ENCODE measurements at regions not wholly inside any gene's neighbourhood (a gene's known extent, or its start where the extent isn't known, plus 50 kb on each side); places are given as distances from the start of the nearest gene placed in this dataset.

- Histone ChIP-seq H3K4me3 (peak overlapping the region in 1 of 4 donors; percentile 17), H3K27ac (peak overlapping the region in 4 of 5 donors; percentile 76 to 90 (median 81)), H3K9me3 (replicated peaks in 1 of 3) (peaks cover 0 to 7% (median 0%) of the 10 kb centered on the region in 3 donors), H3K27me3 (no peaks in the 10 kb centered on the region), H3K4me1 (replicated peaks in 1 of 2) (peaks cover 16 to 23% of the 10 kb centered on the region in 2 donors), H3K36me3 (replicated peaks in 1 of 2) (no peaks in the 10 kb centered on the region)
- intact Hi-C loops (cut with DNase I) = no loop called here
- 70 to 81% (median 77%) methylated on average over 2 of the region's 2 CpGs for WGBS, 4 donors
- DNase-seq = no peak
- TF ChIP-seq POLR2A (IDR thresholded peaks at IDR 0.05) (no peak), CTCF (IDR thresholded peaks at IDR 0.05) (no peak)
Measured at GRCh38 chr6:140463312-140463710, 1088.9 kb upstream of the CITED2 start.

- TF ChIP-seq CTCF (IDR thresholded peaks at IDR 0.05) (no peak), POLR2A (IDR thresholded peaks at IDR 0.05) (peak in 1 of 2 donors; percentile 6)
- Histone ChIP-seq H3K27me3 (no peaks in the 10 kb centered on the region), H3K27ac (peak overlapping the region; percentile 75 to 90 (median 79)), H3K36me3 (replicated peaks in 1 of 2) (no peaks in the 10 kb centered on the region), H3K4me1 (replicated peaks in 1 of 2) (peaks cover 16 to 23% of the 10 kb centered on the region in 2 donors), H3K9me3 (replicated peaks in 1 of 3) (peaks cover 0 to 7% (median 0%) of the 10 kb centered on the region in 3 donors), H3K4me3 (peak overlapping the region in 1 of 4 donors; percentile 17)
- 15 to 21% (median 18%) methylated on average over 3 of the region's 3 CpGs for WGBS, 4 donors
- no peak for DNase-seq
- intact Hi-C loops (cut with DNase I) = no loop called here
Measured at GRCh38 chr6:140462453-140463311, 1088.2 kb upstream of the CITED2 start.

GRCh38 chr6:140462076-140462452, 1087.6 kb upstream of the CITED2 start:
- TF ChIP-seq POLR2A (IDR thresholded peaks at IDR 0.05) = no peak
- no peak for TF ChIP-seq CTCF (IDR thresholded peaks at IDR 0.05)
- H3K27ac ChIP-seq = peak overlapping the region; percentile 70 to 90 (median 79)

GRCh38 chr6:140460267-140460666, 1085.8 kb upstream of the CITED2 start:
- Histone ChIP-seq H3K4me3 (no peak overlapping the region), H3K27me3 (no peaks in the 10 kb centered on the region), H3K36me3 (replicated peaks in 1 of 2) (no peaks in the 10 kb centered on the region), H3K4me1 (replicated peaks in 1 of 2) (peaks cover 16 to 23% of the 10 kb centered on the region in 2 donors), H3K9me3 (replicated peaks in 1 of 3) (peaks cover 0 to 2% (median 0%) of the 10 kb centered on the region in 3 donors), H3K27ac (no peak overlapping the region)
- intact Hi-C loops (cut with DNase I) = no loop called here
- TF ChIP-seq CTCF (IDR thresholded peaks at IDR 0.05) (no peak), POLR2A (IDR thresholded peaks at IDR 0.05) (no peak)
- WGBS, 4 donors = 82 to 100% (median 89%) methylated on average over 1 of the region's 1 CpG
- no peak for DNase-seq

More at GRCh38 chr6:140462076-140462452, 1087.6 kb upstream of the CITED2 start:
- H3K4me3 ChIP-seq = peak overlapping the region in 1 of 4 donors; percentile 17
- no peaks in the 10 kb centered on the region for H3K27me3 ChIP-seq
- H3K4me1 ChIP-seq (replicated peaks in 1 of 2) = peaks cover 16 to 23% of the 10 kb centered on the region in 2 donors
- no peaks in the 10 kb centered on the region for H3K36me3 ChIP-seq (replicated peaks in 1 of 2)
- no peak for DNase-seq
- H3K9me3 ChIP-seq (replicated peaks in 1 of 3) = peaks cover 0 to 7% (median 0%) of the 10 kb centered on the region in 3 donors
- intact Hi-C loops (cut with DNase I) = no loop called here
